HEK293T (cell line): ENCODE measurements at regions not wholly inside any gene's neighbourhood (a gene's known extent, or its start where the extent isn't known, plus 50 kb on each side); places are given as distances from the start of the nearest gene placed in this dataset.

Source experiments
- FOXA1 ChIP-seq: fragments of 450-650 bp; IDR thresholded peaks from 2 replicates; pipeline ENCODE4 v1.6.1; 2016; ENCODE audit warnings: mild to moderate bottlenecking
- FOXM1 ChIP-seq: fragments of 450-650 bp; IDR thresholded peaks from 2 replicates; pipeline ENCODE4 v1.6.1; 2017; ENCODE audit warnings: mild to moderate bottlenecking, borderline replicate concordance
- SP1 ChIP-seq: fragments of 450-650 bp; IDR thresholded peaks from 2 replicates; pipeline ENCODE4 v1.6.1; 2017
- ZNF384 ChIP-seq: fragments of 450-650 bp; IDR thresholded peaks from 2 replicates; pipeline ENCODE4 v1.6.1; 2016

DNA sequence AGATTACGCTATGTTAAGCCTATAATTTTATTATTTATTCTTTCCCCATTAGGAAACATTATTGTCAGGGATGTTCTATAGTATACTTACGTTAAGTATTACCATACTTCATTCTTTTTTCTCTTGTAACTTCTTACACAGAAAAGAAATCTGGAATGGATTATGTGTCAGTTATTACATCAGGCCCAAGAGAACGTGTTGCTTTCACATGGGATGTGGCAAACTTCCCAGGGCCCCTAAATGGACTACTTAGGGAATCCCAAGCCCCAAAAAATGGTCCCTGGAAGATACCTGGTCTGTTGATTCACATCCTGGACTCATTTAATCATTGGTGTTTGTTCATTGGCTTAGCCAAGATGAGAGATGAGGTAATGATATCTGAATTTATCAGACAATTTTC lies 249.8 kb downstream of the NRIP1 start:
- TF ChIP-seq ZNF384 (no peak), FOXA1 (no peak), FOXM1 (no peak), SP1 (no peak)
